Frontal cortex (tissue), 3 donors: ENCODE measurements at regions not wholly inside any gene's neighbourhood (a gene's known extent, or its start where the extent isn't known, plus 50 kb on each side); places are given as distances from the start of the nearest gene placed in this dataset.
"Not testable (repeated sequence)": the region's sequence is repeated elsewhere in the genome, so short reads cannot be mapped to it uniquely, and the experiment has no call there.

ENCODE experiments used
- DNase-seq, 2 donors: peaks; one replicate each; pipeline ENCODE4 v3.0.0; 2012; ENCODE audit warnings: low spot score in 2 of 2
- FAIRE-seq: peaks from 2 replicates; lab custom pipeline; 2012; peaks lifted over from hg19 to GRCh38; lab: Jason Lieb, UNC
- donor health status: control.
- donor health status: control.
- donor health status: control.

- FAIRE-seq, DNase-seq: not testable (repeated sequence)
Observed at GRCh38 chr9:39810401-39810800, 454.9 kb downstream of the SPATA31A1 start.

DNA sequence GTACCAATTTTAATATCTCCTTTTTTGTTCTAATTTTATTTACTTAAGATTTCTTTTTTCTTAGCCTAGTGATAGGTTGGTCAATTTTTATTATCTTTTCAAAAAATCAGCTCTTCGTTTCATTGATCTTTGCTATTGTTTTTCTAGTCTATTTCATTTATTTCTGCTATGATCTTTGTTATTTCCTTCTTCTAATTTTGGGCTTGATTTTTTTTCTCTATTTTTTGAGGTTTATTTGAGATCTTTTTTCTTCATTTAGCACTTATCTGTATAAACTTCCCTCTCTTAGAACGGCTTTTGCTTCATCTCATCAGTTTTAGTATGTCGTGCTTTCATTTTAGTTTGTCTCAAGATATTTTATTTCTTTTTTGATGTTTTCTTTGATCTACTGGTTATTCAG, 456.1 kb downstream of the SPATA31A1 start:
- FAIRE-seq = peak; percentile 90
- DNase-seq = not testable (repeated sequence)

GRCh38 chr9:39828457-39828856, 473.0 kb downstream of the SPATA31A1 start:
- not testable (repeated sequence) for FAIRE-seq, DNase-seq
